GM08714 (cell line): ENCODE measurements at regions not wholly inside any gene's neighbourhood (a gene's known extent, or its start where the extent isn't known, plus 50 kb on each side); places are given as distances from the start of the nearest gene placed in this dataset.
"Not testable (repeated sequence)": the region's sequence is repeated elsewhere in the genome, so short reads cannot be mapped to it uniquely, and the experiment has no call there.

ENCODE experiments used
- H3K4me3 ChIP-seq: fragments of 200-500 bp; sonication (Bioruptor generic); 2 replicates; pipeline ENCODE4 v1.5.1; 2014; ENCODE audit warnings: mild to moderate bottlenecking, low read length, inconsistent platforms
- ZNF274 ChIP-seq: IDR thresholded peaks from 2 replicates; pipeline ENCODE4 v1.6.1; 2012; ENCODE audit warnings: mild to moderate bottlenecking, low read depth, low read length

GRCh38 chr22:22374579-22374978 is 130.0 kb downstream of the VPREB1 start:
- H3K4me3 ChIP-seq = no peak overlapping the region
- no peak for TF ChIP-seq ZNF274

DNA sequence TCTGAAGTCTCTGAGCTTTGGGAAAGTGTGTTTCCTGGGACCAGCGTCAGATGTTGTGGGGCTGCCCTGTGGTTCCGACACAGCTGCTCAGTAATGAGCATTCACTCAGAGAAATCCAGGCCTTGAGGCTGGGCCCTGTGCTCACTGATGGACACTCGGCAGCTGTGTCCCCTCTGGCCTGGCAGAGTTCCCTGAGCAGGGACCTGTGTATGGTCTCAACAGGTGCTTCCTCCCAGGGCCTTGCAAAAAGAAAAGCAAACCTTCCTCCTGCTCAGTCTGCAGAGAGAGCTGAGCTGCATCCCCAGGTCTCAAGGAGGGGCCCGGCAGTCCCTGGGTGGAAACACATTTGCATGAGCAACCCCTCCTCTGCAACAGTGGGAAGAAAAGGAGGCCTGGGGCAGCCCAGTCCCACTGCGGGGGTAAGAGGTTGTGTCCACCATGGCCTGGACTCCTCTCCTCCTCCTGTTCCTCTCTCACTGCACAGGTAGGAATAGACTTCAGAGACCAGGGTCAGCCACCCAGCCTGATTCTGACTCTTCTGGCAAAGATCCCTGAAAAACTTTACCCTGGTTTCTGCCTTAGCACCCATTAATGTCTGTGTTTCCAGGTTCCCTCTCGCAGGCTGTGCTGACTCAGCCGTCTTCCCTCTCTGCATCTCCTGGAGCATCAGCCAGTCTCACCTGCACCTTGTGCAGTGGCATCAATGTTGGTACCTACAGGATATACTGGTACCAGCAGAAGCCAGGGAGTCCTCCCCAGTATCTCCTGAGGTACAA is 131.2 kb downstream of the VPREB1 start:
- TF ChIP-seq ZNF274 = no peak
- H3K4me3 ChIP-seq = no peak overlapping the region

GRCh38 chr22:22376352-22376706 is 131.7 kb downstream of the VPREB1 start:
- H3K4me3 ChIP-seq = no peak overlapping the region
- no peak for TF ChIP-seq ZNF274

- H3K4me3 ChIP-seq = not testable (repeated sequence)
Observed at GRCh38 chr22:22376884-22377283, 131.7 kb downstream of the ZNF280B start.

DNA sequence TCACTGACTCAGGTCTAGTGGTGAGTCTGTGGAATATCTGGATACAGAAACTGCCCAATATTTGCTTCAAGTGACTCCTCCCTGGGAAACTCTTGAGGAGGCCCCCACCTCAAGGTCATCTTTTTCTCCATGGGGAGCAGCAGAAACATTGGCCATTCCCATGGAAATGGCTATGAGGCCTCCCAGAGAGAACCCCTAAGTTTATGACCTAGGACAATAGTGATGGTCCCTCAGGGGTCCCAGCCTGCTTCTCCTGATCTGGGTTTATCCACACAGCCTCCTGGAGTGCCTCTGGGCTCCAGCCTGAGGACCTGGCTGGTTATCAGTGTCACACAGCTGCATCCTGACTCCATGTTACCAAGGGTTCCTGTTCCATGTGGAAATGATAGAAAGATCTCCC is 131.2 kb downstream of the ZNF280B start:
- H3K4me3 ChIP-seq = no peak overlapping the region
- no peak for TF ChIP-seq ZNF274

GRCh38 chr22:22378446-22379415 is 129.8 kb downstream of the ZNF280B start:
- H3K4me3 ChIP-seq = no peak overlapping the region
- TF ChIP-seq ZNF274 = no peak

DNA sequence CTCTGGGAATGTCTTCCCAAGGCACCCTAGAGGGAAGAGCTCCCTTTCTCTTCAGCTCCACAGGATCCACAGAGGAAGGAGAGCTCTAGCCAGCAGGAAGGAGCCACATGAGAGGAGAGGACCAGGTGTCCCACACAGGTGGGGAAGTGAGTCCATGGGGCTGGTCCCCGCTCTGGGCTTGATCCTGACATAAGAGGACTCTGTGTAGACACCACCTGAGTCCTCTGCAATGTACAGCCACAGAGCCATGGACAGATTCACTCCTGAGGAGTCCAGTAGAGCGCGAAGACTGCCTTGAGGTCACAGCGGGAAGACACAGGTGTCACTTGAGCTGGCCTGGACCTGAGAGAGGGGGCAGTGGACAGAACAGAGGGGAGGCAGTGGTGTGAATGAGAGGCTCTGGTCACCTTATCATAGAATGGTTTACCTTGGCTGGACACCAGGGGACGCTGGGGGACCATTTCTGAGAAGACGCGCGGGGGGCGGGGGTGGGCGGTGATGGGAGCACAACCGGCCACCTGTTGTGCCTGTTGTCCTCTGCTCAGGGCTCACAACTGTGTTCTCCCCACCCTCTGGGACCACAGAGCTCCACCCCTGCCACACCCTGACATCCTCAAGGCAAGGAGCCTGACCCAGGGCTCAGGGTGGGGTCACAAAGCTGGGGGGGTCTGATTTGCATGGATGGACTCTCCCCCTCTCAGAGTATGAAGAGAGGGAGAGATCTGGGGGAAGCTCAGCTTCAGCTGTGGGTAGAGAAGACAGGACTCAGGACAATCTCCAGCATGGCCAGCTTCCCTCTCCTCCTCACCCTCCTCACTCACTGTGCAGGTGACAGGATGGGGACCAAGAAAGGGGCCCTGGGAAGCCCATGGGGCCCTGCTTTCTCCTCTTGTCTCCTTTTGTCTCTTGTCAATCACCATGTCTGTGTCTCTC is 128.2 kb downstream of the ZNF280B start:
- no peak for TF ChIP-seq ZNF274
- H3K4me3 ChIP-seq = no peak overlapping the region

DNA sequence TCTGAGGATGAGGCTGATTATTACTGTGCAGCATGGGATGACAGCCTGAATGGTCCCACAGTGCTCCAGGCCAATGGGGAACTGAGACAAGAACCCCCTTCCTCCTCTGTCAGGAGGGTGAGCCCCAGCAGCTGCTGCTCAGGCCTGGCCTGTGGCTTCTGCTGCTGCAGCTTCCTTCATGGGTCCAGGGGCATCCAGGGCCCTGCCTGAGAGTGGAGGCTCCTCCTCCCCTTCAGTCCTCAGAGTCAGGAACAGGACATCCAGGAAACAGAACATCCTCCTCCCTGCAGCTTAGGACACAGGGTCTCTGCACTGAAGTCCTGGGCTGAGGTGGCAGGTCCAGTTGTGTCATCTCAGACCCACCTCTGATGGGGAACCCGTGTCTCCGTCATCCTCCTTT is 127.2 kb downstream of the ZNF280B start:
- H3K4me3 ChIP-seq = not testable (repeated sequence)

DNA sequence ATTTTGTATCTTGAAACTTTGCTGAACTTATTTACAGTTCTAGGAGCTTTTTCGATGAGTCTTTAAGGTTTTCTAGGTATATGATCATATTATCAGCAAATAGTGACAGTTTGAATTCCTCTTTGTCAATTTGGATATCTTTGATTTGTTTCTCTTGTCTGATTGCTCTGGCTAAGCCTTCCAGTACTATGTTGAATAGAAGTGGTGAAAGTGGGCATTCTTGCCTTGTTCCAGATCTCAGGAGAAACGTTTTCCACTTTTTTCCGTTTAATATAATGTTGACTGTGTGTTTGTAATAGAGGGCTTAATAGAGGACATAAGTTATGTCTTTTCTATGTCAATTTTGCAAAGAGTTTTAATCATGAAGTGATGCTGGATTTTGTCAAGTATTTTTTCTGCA is 124.3 kb downstream of the ZNF280B start:
- H3K4me3 ChIP-seq = no peak overlapping the region

GRCh38 chr22:22384668-22385244 is 123.8 kb downstream of the ZNF280B start:
- TF ChIP-seq ZNF274 = no peak
- no peak overlapping the region for H3K4me3 ChIP-seq

More for the DNA sequence above, 124.3 kb downstream of the ZNF280B start:
- no peak for TF ChIP-seq ZNF274

DNA sequence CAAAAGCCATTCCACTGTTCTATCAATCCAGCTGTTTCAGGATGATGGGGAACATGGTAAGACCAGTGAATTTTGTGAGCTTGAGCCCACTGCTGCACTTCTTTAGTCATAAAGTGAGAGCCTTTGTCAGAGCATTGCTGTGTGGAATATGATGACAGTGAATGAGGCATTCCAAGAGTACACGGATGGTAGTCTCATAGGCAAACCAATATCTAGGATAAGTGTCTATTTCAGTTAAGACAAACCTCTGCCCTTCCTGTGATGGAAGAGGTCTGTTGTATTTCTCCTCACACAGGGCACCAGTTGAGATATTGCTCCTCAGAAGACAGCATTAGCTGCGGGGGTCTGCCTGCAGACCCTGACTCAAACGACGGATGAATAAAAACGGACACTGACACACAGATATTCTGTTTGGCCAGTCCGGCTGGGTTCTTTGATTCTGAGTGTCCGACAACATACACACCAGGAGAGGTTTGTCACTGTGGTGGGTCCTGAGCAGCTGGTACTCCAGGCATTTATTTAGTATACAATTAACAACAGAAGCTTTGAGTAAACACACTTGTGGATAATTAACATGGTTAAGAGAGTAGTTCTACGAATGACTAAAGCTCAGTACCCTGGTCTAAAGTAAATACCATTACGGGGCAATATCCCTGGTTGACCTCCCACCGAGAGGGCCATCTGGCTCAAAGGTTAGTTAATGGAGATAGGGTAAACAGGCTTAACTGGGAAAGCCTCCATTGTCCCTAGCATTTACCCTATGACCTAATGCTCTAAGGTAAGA is 121.7 kb downstream of the ZNF280B start:
- no peak for TF ChIP-seq ZNF274

GRCh38 chr22:22387386-22387736 is 121.2 kb downstream of the ZNF280B start:
- no peak overlapping the region for H3K4me3 ChIP-seq
- no peak for TF ChIP-seq ZNF274

More for the DNA sequence above, 121.7 kb downstream of the ZNF280B start:
- no peak overlapping the region for H3K4me3 ChIP-seq

GRCh38 chr22:22388090-22388489 is 120.5 kb downstream of the ZNF280B start:
- H3K4me3 ChIP-seq = no peak overlapping the region
- no peak for TF ChIP-seq ZNF274
